ENCODE measurements at regions not wholly inside any gene's neighbourhood (a gene's known extent, or its start where the extent isn't known, plus 50 kb on each side); places are given as distances from the start of the nearest gene placed in this dataset.
"Not testable (repeated sequence)": the region's sequence is repeated elsewhere in the genome, so short reads cannot be mapped to it uniquely, and the experiment has no call there.

- TF ChIP-seq SMC3 (IDR thresholded peaks at IDR 0.05; ENCODE audit: low read depth, low read length); JUND (IDR thresholded peaks at IDR 0.05): not testable (repeated sequence)
- TF ChIP-seq, protein P1, sequence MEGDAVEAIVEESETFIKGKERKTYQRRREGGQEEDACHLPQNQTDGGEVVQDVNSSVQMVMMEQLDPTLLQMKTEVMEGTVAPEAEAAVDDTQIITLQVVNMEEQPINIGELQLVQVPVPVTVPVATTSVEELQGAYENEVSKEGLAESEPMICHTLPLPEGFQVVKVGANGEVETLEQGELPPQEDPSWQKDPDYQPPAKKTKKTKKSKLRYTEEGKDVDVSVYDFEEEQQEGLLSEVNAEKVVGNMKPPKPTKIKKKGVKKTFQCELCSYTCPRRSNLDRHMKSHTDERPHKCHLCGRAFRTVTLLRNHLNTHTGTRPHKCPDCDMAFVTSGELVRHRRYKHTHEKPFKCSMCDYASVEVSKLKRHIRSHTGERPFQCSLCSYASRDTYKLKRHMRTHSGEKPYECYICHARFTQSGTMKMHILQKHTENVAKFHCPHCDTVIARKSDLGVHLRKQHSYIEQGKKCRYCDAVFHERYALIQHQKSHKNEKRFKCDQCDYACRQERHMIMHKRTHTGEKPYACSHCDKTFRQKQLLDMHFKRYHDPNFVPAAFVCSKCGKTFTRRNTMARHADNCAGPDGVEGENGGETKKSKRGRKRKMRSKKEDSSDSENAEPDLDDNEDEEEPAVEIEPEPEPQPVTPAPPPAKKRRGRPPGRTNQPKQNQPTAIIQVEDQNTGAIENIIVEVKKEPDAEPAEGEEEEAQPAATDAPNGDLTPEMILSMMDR (IDR thresholded peaks at IDR 0.05), result not testable (repeated sequence)
Measured at GRCh38 chr1:146486300-146487014, 257.6 kb upstream of the NOTCH2NLA start.

Data from SK-N-SH (cell line).